Stimulated activated CD4-positive, alpha-beta T cell treated with anti-CD3 and anti-CD28 coated beads, Interleukin-4, amount 100 ng/mL, for 24 hours (primary cell): ENCODE measurements at regions not wholly inside any gene's neighbourhood (a gene's known extent, or its start where the extent isn't known, plus 50 kb on each side); places are given as distances from the start of the nearest gene placed in this dataset.

ENCODE experiments used
- DNase-seq: peaks from one replicate; pipeline ENCODE4 v3.0.0-alpha.2; 2020

- no peak for DNase-seq
Observed at GRCh38 chr13:105492216-105492615, 1043.2 kb downstream of the EFNB2 start.

GRCh38 chr13:105491345-105491744 lies 1044.1 kb downstream of the EFNB2 start:
- no peak for DNase-seq

- DNase-seq, result no peak
Observed at GRCh38 chr13:105485081-105485480, 1050.4 kb downstream of the EFNB2 start.

- no peak for DNase-seq
Observed at GRCh38 chr13:105474983-105475610, 1060.4 kb downstream of the EFNB2 start.

GRCh38 chr13:105471673-105472072 lies 1063.8 kb downstream of the EFNB2 start:
- no peak for DNase-seq

- DNase-seq, result no peak
Observed at GRCh38 chr13:105466376-105466775, 1069.1 kb downstream of the EFNB2 start.

GRCh38 chr13:105465745-105466144 lies 1069.7 kb downstream of the EFNB2 start, which contains the start of gene DAOA:
DAOA (plus strand) TSS chr13:105466045.
- DNase-seq, result no peak

- no peak for DNase-seq
Observed at GRCh38 chr13:105465251-105465650, 1070.2 kb downstream of the EFNB2 start.

GRCh38 chr13:105464249-105464648 lies 1071.2 kb downstream of the EFNB2 start:
- no peak for DNase-seq

GRCh38 chr13:105463011-105463501 lies 1072.4 kb downstream of the EFNB2 start:
- no peak for DNase-seq

- no peak for DNase-seq
Observed at GRCh38 chr13:105462098-105462497, 1073.4 kb downstream of the EFNB2 start.

GRCh38 chr13:105452895-105453294 lies 1082.6 kb downstream of the EFNB2 start:
- no peak for DNase-seq

GRCh38 chr13:105450784-105451183 lies 1084.7 kb downstream of the EFNB2 start:
- no peak for DNase-seq

GRCh38 chr13:105448811-105449210 lies 1086.7 kb downstream of the EFNB2 start:
- no peak for DNase-seq

GRCh38 chr13:105446197-105446596 lies 1089.3 kb downstream of the EFNB2 start:
- DNase-seq, result no peak

GRCh38 chr13:105445796-105446195 lies 1089.7 kb downstream of the EFNB2 start:
- no peak for DNase-seq

GRCh38 chr13:105442949-105443699 lies 1092.3 kb downstream of the EFNB2 start:
- no peak for DNase-seq

GRCh38 chr13:105442040-105442439 lies 1093.4 kb downstream of the EFNB2 start:
- no peak for DNase-seq

GRCh38 chr13:105441051-105441750 lies 1094.3 kb downstream of the EFNB2 start:
- DNase-seq, result no peak

- no peak for DNase-seq
Observed at GRCh38 chr13:105436943-105437342, 1098.5 kb downstream of the EFNB2 start.

GRCh38 chr13:105432438-105432837 lies 1103.0 kb downstream of the EFNB2 start:
- no peak for DNase-seq

- DNase-seq, result no peak
Observed at GRCh38 chr13:105428811-105429210, 1106.7 kb downstream of the EFNB2 start.

- no peak for DNase-seq
Observed at GRCh38 chr13:105426441-105426840, 1109.0 kb downstream of the EFNB2 start.

GRCh38 chr13:105414639-105415038 lies 1120.8 kb downstream of the EFNB2 start:
- no peak for DNase-seq
